Ishikawa (cell line): ENCODE measurements at regions not wholly inside any gene's neighbourhood (a gene's known extent, or its start where the extent isn't known, plus 50 kb on each side); places are given as distances from the start of the nearest gene placed in this dataset.

ENCODE experiments used
- CEBPB ChIP-seq: IDR thresholded peaks from 2 replicates; pipeline ENCODE4 v1.6.1; 2012
- EP300 ChIP-seq: IDR thresholded peaks from 2 replicates; pipeline ENCODE4 v1.6.1; 2012; ENCODE audit warnings: borderline replicate concordance
- RAD21 ChIP-seq: IDR thresholded peaks from 2 replicates; pipeline ENCODE4 v1.6.1; 2012; ENCODE audit warnings: low read depth
- TCF12 ChIP-seq: IDR thresholded peaks from 2 replicates; pipeline ENCODE4 v1.6.1; 2012; ENCODE audit warnings: low read depth
- YY1 ChIP-seq: IDR thresholded peaks from 2 replicates; pipeline ENCODE4 v1.6.1; 2012; ENCODE audit warnings: low read depth

DNA sequence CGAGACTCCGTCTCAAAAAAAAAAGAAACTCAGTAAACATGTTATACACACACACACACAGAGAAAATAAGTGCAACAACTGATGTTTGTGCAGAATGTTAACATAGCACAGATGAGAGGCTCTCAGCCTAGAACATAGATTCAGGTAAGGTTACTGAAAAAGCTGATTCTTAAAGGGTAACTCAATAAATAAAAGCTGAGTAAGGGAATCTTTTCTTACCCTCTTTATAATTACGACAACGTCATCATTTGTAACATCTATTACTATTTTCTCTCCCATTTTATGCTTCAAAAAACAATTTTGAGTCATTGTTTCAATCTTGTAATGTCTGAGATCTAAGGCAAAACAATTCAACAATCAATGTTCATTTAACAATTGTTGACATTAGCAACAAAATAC is 644.8 kb downstream of the RFPL4B start:
- TF ChIP-seq CEBPB, result no peak
- no peak for TF ChIP-seq RAD21
- no peak for TF ChIP-seq TCF12
- no peak for TF ChIP-seq EP300
- no peak for TF ChIP-seq YY1
